Effector CD8-positive, alpha-beta T cell (primary cell): ENCODE measurements at regions not wholly inside any gene's neighbourhood (a gene's known extent, or its start where the extent isn't known, plus 50 kb on each side); places are given as distances from the start of the nearest gene placed in this dataset.
"Not testable (repeated sequence)": the region's sequence is repeated elsewhere in the genome, so short reads cannot be mapped to it uniquely, and the experiment has no call there.

Experiments
- DNase-seq: peaks from one replicate; lab custom pipeline; 2025; lab: John Stamatoyannopoulos, UW

- DNase-seq, result not testable (repeated sequence)
These were observed 85.2 kb downstream of the MRPL57 start for GRCh38 chr13:21261487-21262216.

DNA sequence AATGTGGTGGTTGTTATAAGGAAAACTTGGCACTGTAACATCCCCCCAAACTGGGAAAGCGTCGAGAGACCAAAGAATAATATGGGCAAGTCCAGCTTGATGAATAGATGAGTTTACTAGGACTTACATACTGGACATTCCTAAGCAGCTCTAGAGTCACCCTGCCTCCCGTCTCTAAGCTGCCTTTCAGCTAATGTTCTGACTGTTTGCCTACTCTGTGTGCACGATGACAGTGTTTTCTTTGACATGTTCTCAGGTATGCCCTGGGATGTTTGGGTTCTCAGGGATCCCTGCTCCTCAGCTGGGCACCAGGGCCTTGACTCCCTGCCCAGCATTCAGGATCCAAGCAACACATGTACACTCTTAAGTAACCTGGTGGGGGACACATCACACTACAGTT is 87.5 kb downstream of the MRPL57 start:
- DNase-seq, result not testable (repeated sequence)

- not testable (repeated sequence) for DNase-seq
These were observed 92.0 kb downstream of the MRPL57 start for GRCh38 chr13:21268485-21268884.

DNA sequence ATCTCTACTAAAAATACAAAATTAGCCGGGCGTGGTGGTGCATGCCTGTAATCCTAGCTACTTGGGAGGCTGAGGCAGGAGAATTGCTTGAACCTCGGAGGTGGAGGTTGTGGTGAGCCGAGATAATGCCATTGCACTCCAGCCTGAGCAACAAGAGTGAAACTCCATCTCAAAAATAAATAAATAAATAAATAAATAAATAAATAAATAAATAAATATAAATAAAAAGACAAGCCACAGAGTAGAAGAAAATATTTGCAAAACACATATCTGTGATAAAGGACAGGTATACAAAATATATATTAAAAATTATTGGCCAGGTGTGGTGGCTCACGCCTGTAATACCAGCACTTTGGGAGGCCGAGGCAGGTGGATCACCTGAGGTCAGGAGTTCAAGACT is 96.0 kb downstream of the MRPL57 start:
- not testable (repeated sequence) for DNase-seq

DNA sequence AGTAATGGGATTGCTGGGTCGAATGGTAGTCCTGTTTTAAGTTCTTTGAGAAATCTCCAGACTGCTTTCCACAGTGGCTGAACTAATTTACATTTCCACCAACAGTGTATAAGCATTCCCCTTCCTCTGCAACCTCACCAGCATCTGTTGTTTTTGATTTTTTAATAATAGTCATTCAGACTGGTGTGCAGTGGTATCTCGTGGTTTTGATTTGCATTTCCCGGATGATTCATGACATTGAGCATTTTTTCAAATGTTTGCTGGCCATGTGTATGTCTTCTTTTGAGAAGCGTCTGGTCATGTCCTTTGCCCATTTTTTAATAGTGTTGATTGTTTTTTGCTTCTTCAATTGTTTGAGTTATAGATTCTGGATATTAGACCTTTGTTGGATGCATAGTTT is 98.0 kb downstream of the MRPL57 start:
- DNase-seq, result not testable (repeated sequence)

DNA sequence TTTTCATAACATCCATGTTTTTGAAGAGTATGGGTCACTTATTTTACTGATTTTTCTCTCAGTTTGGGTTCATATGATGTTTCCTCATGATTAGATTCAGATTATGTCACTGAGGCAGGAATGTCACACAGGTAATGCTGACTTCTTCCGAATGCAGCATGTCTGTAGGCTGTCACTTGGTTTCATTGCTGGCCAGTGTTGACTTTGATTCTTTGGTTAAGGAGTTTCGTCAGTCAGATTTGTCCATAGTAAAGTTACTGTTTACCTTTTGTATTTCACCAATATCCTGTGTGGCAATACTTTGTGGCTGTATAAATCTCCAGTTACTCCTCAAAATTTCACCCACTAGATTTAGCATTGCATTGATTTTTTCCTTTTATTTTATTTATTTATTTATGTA is 105.6 kb downstream of the MRPL57 start:
- DNase-seq, result no peak

DNA sequence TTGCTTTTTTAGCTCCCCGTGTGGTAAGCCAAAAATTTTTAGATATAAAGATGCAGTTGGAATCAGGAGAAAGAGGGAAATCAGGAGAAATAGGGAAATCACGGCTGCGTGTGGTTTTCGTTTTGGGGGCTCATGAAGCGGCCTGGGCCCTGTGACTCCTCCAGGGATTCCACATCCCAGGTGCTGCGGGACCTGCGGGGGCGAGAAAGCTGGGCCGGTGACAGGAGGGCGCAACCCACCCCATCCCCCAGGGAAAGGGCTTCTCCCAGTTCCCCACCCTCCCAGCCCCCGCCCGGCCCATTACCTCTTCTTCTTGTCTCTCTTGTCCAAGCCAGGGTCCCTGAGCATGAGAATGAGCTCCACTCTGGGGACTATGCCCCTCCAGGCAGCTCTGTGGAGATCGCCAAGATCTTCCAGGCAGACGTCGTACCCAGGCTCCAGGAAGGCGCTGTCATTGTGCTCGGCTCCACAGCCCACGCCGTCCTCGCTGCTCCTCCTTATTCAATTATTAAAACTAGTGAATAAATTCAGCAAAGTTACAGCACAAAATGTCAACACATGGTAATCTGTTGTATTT is 111.0 kb downstream of the MRPL57 start:
- DNase-seq, result no peak

DNA sequence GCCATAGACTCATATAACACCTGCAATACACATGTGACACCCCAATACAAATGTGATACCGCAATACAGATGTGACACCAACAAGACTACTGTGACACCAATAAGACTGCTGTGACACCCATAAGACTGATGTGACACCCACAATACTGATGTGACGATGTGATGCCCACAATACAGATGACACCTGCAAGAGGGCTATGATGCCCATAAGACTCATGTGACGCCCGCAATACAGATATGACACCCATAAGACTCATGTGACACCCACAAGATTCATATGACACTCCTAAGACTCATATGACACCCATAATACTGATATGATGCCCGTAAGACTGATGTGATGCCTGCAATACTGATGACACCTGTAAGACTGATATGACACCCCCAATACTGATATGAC is 113.0 kb downstream of the MRPL57 start:
- no peak for DNase-seq

- not testable (repeated sequence) for DNase-seq
These were observed 114.1 kb downstream of the MRPL57 start for GRCh38 chr13:21290442-21291002.

DNA sequence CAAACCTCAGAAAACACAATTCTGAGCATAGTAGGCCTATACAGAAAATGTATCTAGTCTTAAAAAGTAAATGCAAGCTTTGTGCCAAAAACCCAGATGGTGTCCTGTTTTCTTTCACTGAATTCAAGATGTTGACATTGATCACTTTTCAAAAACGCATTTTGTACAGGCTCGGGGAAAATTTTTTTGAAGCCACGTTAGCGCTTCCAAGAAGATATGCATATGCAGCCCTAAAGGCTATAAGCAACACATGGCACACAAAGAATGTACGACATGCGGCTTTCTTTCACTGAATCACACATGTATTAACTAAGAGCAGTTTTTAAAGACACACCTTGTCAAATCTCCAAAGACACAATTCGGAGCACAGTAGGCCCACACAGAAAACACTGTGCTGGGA is 115.4 kb downstream of the MRPL57 start:
- no peak for DNase-seq

DNA sequence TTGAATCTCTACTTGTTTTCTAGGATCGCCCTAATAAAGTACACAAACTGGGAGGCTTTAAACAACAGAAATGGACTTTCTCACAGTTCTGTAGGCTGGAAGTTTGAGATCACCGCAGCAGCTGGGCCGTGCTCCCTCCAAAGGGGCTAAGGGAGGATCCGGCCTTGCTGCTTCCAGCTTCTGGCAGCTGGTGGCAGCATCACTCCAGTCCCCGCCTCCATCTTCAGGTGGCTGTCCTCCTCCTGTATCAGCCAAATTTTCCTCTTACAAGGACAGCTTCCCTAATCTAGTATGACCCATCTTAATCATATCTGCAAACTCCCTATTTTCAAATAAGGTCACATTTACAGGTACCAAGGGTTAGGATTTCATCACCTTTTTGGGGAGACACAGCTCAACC is 120.5 kb downstream of the MRPL57 start:
- peak; percentile 6 for DNase-seq

GRCh38 chr13:21297447-21297846 is 121.0 kb downstream of the MRPL57 start:
- no peak for DNase-seq

DNA sequence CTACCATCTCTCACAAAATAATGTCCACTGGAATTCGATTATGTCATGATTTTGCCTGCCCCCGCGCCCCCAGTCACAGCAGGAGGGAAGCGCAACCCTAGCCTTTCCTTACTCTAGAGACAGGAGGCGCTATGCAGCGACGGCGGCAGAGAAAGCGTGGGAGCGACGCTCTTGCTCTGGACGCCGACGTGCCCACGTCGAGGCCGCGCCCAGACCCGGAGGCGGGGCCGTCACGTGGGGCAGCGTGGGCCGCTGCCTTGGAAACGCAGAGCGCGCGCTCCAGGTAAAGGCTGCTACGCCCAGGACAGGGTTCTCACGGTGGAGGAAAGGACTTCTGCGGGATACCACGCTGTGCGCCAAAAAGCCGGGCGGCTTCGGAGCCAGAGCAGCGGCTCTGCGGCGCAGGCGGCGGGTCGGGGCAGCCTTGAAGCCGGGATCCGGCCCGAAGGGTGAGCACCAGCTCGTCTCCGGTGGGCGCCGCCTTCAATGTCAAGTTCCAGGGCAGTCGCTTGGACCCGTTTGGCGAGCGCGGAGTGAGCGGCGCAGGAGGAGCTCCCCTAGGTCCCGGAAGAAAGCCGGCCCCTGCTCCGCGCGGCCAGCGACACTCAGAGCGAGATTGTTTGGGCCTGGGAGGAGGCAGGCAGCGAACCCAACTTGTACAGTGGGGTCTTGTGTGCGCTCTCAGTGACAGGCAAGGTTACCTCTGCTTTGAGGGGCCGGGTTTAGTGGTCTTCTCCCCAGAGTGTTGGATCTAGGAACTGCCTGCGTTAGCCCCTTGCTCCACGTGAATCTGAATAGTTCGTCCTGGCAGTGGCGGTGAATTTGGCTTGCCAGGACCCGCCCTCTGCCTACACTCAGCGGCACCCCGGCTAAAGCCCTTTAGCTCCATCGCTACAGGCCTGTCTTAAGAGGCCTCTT is 121.7 kb downstream of the MRPL57 start:
- DNase-seq, result peak; percentile 75

DNA sequence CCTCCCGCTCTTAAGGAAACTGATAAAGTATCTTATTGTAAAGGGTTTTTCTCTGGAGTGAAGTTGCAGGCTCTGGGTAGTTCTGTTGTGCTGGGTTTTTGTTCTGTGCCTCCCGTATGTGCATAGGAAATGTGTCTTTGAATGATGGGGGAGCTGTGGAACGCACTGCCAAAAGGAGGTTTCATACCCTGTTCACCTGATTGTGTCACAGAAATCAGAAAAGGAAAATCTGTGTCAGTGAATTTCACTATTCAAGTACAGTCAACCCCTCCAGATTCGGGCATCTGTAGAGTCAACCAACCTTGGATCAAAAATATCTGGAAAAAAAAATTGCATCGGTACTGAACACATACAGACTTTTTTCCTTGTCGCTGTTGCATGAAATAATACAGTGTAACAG is 127.8 kb downstream of the MRPL57 start:
- DNase-seq, result no peak

GRCh38 chr13:21306300-21307073 is 130.0 kb downstream of the MRPL57 start:
- not testable (repeated sequence) for DNase-seq

DNA sequence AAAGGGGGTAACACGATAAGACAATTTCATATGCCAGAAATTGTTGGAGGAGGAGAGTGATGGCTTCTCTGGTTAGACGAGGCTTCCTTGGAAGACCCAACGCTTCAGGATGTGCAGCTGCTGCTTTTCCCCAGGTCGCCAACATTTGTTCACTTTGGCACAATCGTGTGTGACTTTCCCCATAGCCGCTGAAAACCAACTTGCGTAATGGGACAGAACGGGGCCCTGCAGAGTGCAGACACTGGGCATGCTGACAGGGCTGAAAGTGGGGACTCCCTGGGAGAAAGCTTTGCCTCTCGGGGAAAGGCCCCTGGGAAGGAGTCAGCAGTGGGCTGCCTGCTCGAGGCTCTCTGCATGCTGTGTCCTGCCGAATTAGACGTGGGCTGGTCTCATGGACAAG is 130.7 kb downstream of the MRPL57 start:
- DNase-seq, result not testable (repeated sequence)

DNA sequence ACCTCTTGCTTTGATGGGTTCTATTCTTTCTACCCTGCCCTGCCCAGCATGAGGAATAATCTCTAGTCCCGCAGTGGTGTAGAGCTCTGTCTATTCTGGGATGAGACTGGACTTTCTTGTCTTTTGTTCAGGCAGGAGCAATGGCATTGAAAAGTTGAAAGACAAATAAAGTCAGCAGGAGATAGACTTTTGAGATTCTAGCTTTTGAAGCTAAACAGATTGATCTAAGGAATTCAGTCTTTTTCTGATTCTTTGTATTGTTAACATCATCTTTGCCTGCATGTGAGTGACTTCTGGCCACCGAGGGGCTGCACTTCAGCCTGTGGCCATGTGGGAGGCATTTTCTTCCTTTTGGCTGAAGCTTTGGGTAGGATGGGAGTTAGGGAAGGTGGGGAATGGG is 132.4 kb downstream of the MRPL57 start:
- no peak for DNase-seq

- no peak for DNase-seq
These were observed 133.2 kb downstream of the MRPL57 start for GRCh38 chr13:21309542-21310172.

- no peak for DNase-seq
These were observed 133.8 kb downstream of the MRPL57 start for GRCh38 chr13:21310220-21310619.

DNA sequence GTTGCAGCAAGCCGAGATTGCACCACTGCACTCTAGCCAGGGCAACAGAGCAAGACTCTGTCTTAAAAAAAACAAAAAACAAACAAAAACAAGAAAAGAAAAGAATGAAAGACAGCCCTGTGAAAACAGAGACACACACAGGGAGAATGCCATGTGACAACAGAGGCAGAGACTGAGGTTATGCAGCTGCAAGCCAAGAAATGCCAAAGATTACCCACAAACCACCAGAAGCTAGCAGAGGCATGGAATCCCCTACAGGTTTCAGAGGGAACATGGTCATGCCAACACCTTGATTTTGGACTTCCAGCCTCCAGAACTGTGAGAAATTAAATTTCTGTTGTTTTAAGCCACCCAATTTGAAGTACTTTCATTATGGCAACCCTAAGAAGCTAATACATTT is 138.5 kb downstream of the MRPL57 start:
- DNase-seq, result not testable (repeated sequence)

DNA sequence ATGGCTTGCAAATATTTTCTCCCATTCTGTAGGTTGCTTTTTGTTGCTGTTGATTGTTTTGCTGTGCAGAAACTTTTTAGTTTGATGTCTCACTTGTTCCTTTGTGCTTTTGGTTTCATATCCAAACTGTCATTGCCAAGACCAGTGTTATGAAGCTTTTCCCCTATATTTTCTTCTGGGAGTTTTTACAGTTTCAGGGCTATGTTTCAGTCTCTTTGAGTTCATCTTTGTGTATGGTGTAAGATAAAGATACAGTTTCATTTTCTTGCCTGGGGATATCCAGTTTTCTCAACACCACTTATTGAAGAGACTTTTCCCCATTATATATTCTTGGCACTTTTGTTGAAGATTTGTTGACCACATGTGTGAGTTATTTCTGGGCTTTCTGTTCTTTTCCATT is 139.9 kb downstream of the MRPL57 start:
- no peak for DNase-seq
